GM12878 (cell line): ENCODE measurements at regions not wholly inside any gene's neighbourhood (a gene's known extent, or its start where the extent isn't known, plus 50 kb on each side); places are given as distances from the start of the nearest gene placed in this dataset.
"Not testable (repeated sequence)": the region's sequence is repeated elsewhere in the genome, so short reads cannot be mapped to it uniquely, and the experiment has no call there.

Experiments used
- ATAC-seq: fragments of 200-7000 bp; cut with Tn5 transposase; 3 replicates; pipeline ENCODE4 v1.9.1; 2020; ENCODE audit warnings: mild to moderate bottlenecking, moderate library complexity
- BruUV-seq: library from RNA; stranded (reverse); fragments of 400-500 nt; replicated peaks from 2 replicates; lab custom pipeline; 2021; lab: Mats Ljungman, UMichigan
- CTCF ChIA-PET: fragments of 300-600 bp; sonication (Branson Sonifier 250); formaldehyde crosslinking; extraction: SDS; loops from one replicate; lab custom pipeline; 2021; ENCODE audit warnings: inconsistent platforms; lab: Yijun Ruan, JAX
- POLR2A ChIA-PET: fragments of 350-600 bp; formaldehyde crosslinking; extraction: SDS; loops from one replicate; lab custom pipeline; 2021; ENCODE audit warnings: inconsistent platforms; lab: Charles Lee
- RAD21 ChIA-PET: fragments of 300-600 bp; sonication (Branson Sonifier 250); formaldehyde crosslinking; loops from one replicate; lab custom pipeline; 2023; ENCODE audit warnings: antibody characterized with exemption; ENCODE audit not compliant: unreplicated experiment; lab: Charles Lee
- SMC1A ChIA-PET: fragments of 300-600 bp; sonication (Branson Sonifier 250); formaldehyde crosslinking; loops from one replicate; lab custom pipeline; 2023; ENCODE audit not compliant: unreplicated experiment, uncharacterized antibody; lab: Charles Lee
- DNase-seq: peaks from one replicate; pipeline ENCODE4 v3.0.0-alpha.2; 2011; ENCODE audit warnings: low read depth, low spot score
- FAIRE-seq: peaks from 3 replicates; lab custom pipeline; 2011; peaks lifted over from hg19 to GRCh38; lab: Jason Lieb, UNC
- H2AFZ ChIP-seq: 2 replicates; pipeline ENCODE4 v1.6.0; 2011; ENCODE audit warnings: low read depth, low read length, control low read depth; ENCODE audit not compliant: control insufficient read depth
- H3K27ac ChIP-seq: 2 replicates; pipeline ENCODE4 v1.5.1; 2011; ENCODE audit warnings: control low read depth; ENCODE audit not compliant: control insufficient read depth, insufficient read depth
- H3K27me3 ChIP-seq, 2 experiments: replicated peaks in 1 of 2; 2 replicates each; pipeline versions ENCODE4 v1.6.0 to v1.6.1; 2011; ENCODE audit warnings: low read length in 1 of 2; ENCODE audit not compliant: control insufficient read depth in 2 of 2, insufficient read depth in 2 of 2
- H3K36me3 ChIP-seq, 2 experiments: 2 replicates each; pipeline ENCODE4 v1.5.1; 2011; ENCODE audit warnings: low read length in 1 of 2; ENCODE audit not compliant: control insufficient read depth in 2 of 2, insufficient read depth in 2 of 2
- H3K4me1 ChIP-seq: 2 replicates; pipeline ENCODE4 v1.6.1; 2011; ENCODE audit warnings: mild to moderate bottlenecking, low read length, moderate library complexity, mixed read lengths; ENCODE audit not compliant: control insufficient read depth, insufficient read depth
- H3K4me2 ChIP-seq: 2 replicates; pipeline ENCODE4 v1.6.0; 2011; ENCODE audit warnings: control low read depth; ENCODE audit not compliant: control insufficient read depth, insufficient read depth
- H3K4me3 ChIP-seq: fragments of 200-600 bp; sonication (generic); 2 replicates; pipeline ENCODE4 v1.5.1; 2016
- H3K79me2 ChIP-seq: 2 replicates; pipeline ENCODE4 v1.6.0; 2011; ENCODE audit warnings: low read length; ENCODE audit not compliant: control insufficient read depth, insufficient read depth
- H3K9ac ChIP-seq: 2 replicates; pipeline ENCODE4 v1.8.0; 2011; ENCODE audit warnings: low read length, control low read depth, mixed read lengths; ENCODE audit not compliant: control insufficient read depth, insufficient read depth
- H3K9me3 ChIP-seq: replicated peaks from 3 replicates; pipeline ENCODE4 v1.5.1; 2011; ENCODE audit warnings: mild to moderate bottlenecking, low read length; ENCODE audit not compliant: control insufficient read depth, insufficient read depth
- H4K20me1 ChIP-seq: 2 replicates; pipeline ENCODE4 v1.6.0; 2011; ENCODE audit not compliant: control insufficient read depth, insufficient read depth
- FOXK2 ChIP-seq: fragments of 450-650 bp; IDR thresholded peaks from 2 replicates; pipeline ENCODE4 v1.6.1; 2017; ENCODE audit warnings: mild to moderate bottlenecking, moderate library complexity
- SREBF2 ChIP-seq: IDR thresholded peaks from 2 replicates; pipeline ENCODE4 v1.6.1; 2012; ENCODE audit warnings: mild to moderate bottlenecking, low read length
- WGBS: methylation state at CpG from one replicate; pipeline ENCODE4 v1.1.6; 2016; ENCODE audit warnings: low lambda C conversion rate; ENCODE audit not compliant: insufficient replicate concordance, insufficient coverage; ENCODE audit errors: missing lambda C conversion rate; 5-methylcytosine and 5-hydroxymethylcytosine counted together
- in situ Hi-C: fragments of 300-500 bp; cut with MboI; formaldehyde crosslinking; loops from 9 replicates; pipeline ENCODE4 v1.14.3; 2018; ENCODE audit warnings: mixed read lengths
- intact Hi-C: fragments of 100-400 bp; cut with micrococcal nuclease; formaldehyde crosslinking; loops from one replicate; pipeline ENCODE4 v1.14.2; 2022; ENCODE audit not compliant: unreplicated experiment
- TF ChIP-seq, protein P1 (sequence below): fragments of 450-650 bp; conservative IDR thresholded peaks from 2 replicates; pipeline ENCODE4 v1.6.1; 2017; ENCODE audit warnings: mild to moderate bottlenecking, moderate library complexity
- TF ChIP-seq, protein P2 (sequence below): fragments of 450-650 bp; IDR thresholded peaks from 2 replicates; pipeline ENCODE4 v1.6.1; 2014; ENCODE audit warnings: mild to moderate bottlenecking

DNA sequence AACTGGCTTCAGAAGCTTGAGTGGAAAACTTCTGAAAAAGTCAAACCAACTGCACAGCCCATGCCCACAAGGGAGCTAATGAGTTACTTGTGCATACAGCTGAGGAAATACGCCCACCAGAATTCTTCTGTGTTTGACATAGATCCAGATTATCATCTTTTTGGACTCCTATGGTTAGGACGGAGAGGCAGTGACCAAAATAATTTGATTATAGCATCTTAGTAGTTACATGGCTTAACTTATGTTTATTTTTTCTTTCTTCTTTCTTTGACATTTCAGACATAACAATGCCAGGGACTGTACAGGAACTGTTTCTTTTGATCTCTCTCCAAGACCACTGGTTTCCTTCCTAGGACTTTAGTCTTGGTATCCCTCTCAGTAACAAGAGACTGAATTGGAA is 246.1 kb upstream of the RASGRP1 start:
- RAD21 ChIA-PET = interaction anchor here (0.8 kb wide), 1 partner anchor 370 kb away, joined by 3 read pairs; no protein-coding TSS in a partner anchor
- SMC1A ChIA-PET = no interaction called here
- in situ Hi-C loops = loop anchor here (25.0 kb wide), 1 partner anchor 777 kb away; the partner anchor contains the start of gene THBS1
- POLR2A ChIA-PET = interaction anchor here (1.4 kb wide), 1 partner anchor 9 kb away, joined by 3 read pairs; no protein-coding TSS in a partner anchor
- 0% methylated on average over 2 of the region's 2 CpGs for WGBS
- no peaks in the 10 kb centered on the region for H3K9me3 ChIP-seq
- DNase-seq = no peak
- no peaks in the 10 kb centered on the region for H3K79me2 ChIP-seq
- no peaks in the 10 kb centered on the region for H3K4me1 ChIP-seq
- no peaks in the 10 kb centered on the region for H3K36me3 ChIP-seq
- no TSS peak for BruUV-seq
- no peak overlapping the region for H3K27ac ChIP-seq
- no peaks in the 10 kb centered on the region for H4K20me1 ChIP-seq
- no peak overlapping the region for H3K4me2 ChIP-seq
- intact Hi-C loops = no loop called here
- no peaks in the 10 kb centered on the region for H3K27me3 ChIP-seq
- CTCF ChIA-PET = no interaction called here
- no peak for TF ChIP-seq SREBF2
- no peak for TF ChIP-seq FOXK2
- TF ChIP-seq, protein P1, sequence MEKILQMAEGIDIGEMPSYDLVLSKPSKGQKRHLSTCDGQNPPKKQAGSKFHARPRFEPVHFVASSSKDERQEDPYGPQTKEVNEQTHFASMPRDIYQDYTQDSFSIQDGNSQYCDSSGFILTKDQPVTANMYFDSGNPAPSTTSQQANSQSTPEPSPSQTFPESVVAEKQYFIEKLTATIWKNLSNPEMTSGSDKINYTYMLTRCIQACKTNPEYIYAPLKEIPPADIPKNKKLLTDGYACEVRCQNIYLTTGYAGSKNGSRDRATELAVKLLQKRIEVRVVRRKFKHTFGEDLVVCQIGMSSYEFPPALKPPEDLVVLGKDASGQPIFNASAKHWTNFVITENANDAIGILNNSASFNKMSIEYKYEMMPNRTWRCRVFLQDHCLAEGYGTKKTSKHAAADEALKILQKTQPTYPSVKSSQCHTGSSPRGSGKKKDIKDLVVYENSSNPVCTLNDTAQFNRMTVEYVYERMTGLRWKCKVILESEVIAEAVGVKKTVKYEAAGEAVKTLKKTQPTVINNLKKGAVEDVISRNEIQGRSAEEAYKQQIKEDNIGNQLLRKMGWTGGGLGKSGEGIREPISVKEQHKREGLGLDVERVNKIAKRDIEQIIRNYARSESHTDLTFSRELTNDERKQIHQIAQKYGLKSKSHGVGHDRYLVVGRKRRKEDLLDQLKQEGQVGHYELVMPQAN = no peak
- TF ChIP-seq, protein P2, sequence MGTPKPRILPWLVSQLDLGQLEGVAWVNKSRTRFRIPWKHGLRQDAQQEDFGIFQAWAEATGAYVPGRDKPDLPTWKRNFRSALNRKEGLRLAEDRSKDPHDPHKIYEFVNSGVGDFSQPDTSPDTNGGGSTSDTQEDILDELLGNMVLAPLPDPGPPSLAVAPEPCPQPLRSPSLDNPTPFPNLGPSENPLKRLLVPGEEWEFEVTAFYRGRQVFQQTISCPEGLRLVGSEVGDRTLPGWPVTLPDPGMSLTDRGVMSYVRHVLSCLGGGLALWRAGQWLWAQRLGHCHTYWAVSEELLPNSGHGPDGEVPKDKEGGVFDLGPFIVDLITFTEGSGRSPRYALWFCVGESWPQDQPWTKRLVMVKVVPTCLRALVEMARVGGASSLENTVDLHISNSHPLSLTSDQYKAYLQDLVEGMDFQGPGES = no peak
- TF ChIP-seq, all 136 proteins: peak for 0
- H3K9ac ChIP-seq = no peak overlapping the region
- no peak overlapping the region for H2AFZ ChIP-seq
- ATAC-seq = no peak
- no peak overlapping the region for H3K4me3 ChIP-seq
- no peak for FAIRE-seq

GRCh38 chr15:38814254-38814653 is 249.6 kb upstream of the RASGRP1 start:
- in situ Hi-C loops = loop anchor here (25.0 kb wide), 1 partner anchor 773 kb away; the partner anchor contains the start of gene THBS1
- intact Hi-C loops, ATAC-seq, BruUV-seq, FAIRE-seq, H3K27ac ChIP-seq, H3K4me3 ChIP-seq, SMC1A ChIA-PET, H3K4me2 ChIP-seq, H3K79me2 ChIP-seq, H2AFZ ChIP-seq, H3K9me3 ChIP-seq, POLR2A ChIA-PET, H3K9ac ChIP-seq, H3K4me1 ChIP-seq, DNase-seq, RAD21 ChIA-PET, H3K27me3 ChIP-seq, H4K20me1 ChIP-seq, H3K36me3 ChIP-seq: not testable (repeated sequence)
- WGBS = 85% methylated on average over 1 of the region's 1 CpG
- CTCF ChIA-PET = interaction anchor here (1.6 kb wide), 1 partner anchor 9 kb away, joined by 4 read pairs; no protein-coding TSS in a partner anchor
